Activated B cell treated with CpG ODN at 0.5 μM for 24 hours (primary cell): ENCODE measurements at regions not wholly inside any gene's neighbourhood (a gene's known extent, or its start where the extent isn't known, plus 50 kb on each side); places are given as distances from the start of the nearest gene placed in this dataset.

ENCODE experiments used
- ATAC-seq: fragments of 200-7000 bp; cut with Tn5 transposase; one replicate; pipeline ENCODE4 v1.10.0; 2021; ENCODE audit warnings: low read depth, mild to moderate bottlenecking, moderate library complexity
- CTCF ChIA-PET: fragments of 350-600 bp; sonication (Branson Sonifier 250); formaldehyde crosslinking; loops from one replicate; lab custom pipeline; 2021; ENCODE audit warnings: antibody characterized with exemption; lab: Charles Lee
- POLR2A ChIA-PET: fragments of 350-600 bp; sonication (Branson Sonifier 250); formaldehyde crosslinking; loops from one replicate; lab custom pipeline; 2021; ENCODE audit warnings: antibody characterized with exemption; lab: Charles Lee
- DNase-seq: peaks from one replicate; pipeline ENCODE4 v3.0.0; 2022
- H3K27ac Mint-ChIP-seq: one replicate; pipeline ENCODE4 v1.8.0; 2020; ENCODE audit warnings: mixed read lengths
- H3K27me3 Mint-ChIP-seq: one replicate; pipeline ENCODE4 v1.8.0; 2021; ENCODE audit warnings: mixed read lengths
- H3K36me3 Mint-ChIP-seq: one replicate; pipeline ENCODE4 v1.8.0; 2021; ENCODE audit warnings: low read depth, mixed read lengths
- H3K4me1 Mint-ChIP-seq: one replicate; pipeline ENCODE4 v1.8.0; 2021; ENCODE audit warnings: mixed read lengths
- H3K4me3 Mint-ChIP-seq: one replicate; pipeline ENCODE4 v1.8.0; 2020; ENCODE audit warnings: mild to moderate bottlenecking, mixed read lengths
- H3K9me3 Mint-ChIP-seq: one replicate; pipeline ENCODE4 v1.8.0; 2020; ENCODE audit warnings: mixed read lengths
- CTCF ChIP-seq: fragments of 200-600 bp; IDR thresholded peaks from one replicate; pipeline ENCODE4 v1.8.0; 2022; ENCODE audit warnings: antibody characterized with exemption, mild to moderate bottlenecking
- intact Hi-C: fragments of 100-400 bp; cut with micrococcal nuclease; formaldehyde crosslinking; loops from one replicate; pipeline ENCODE4 v1.15.1; 2024

- H3K9me3 Mint-ChIP-seq, result no peaks in the 10 kb centered on the region
- POLR2A ChIA-PET, result no interaction called here
- no peak overlapping the region for H3K4me3 Mint-ChIP-seq
- no peak for DNase-seq
- intact Hi-C loops, result no loop called here
- H3K4me1 Mint-ChIP-seq, result no peaks in the 10 kb centered on the region
- no peak for TF ChIP-seq CTCF
- CTCF ChIA-PET, result no interaction called here
- no peaks in the 10 kb centered on the region for H3K36me3 Mint-ChIP-seq
- H3K27ac Mint-ChIP-seq, result no peak overlapping the region
- ATAC-seq, result no peak
- no peaks in the 10 kb centered on the region for H3K27me3 Mint-ChIP-seq
Observed at GRCh38 chr13:105159841-105160240, 1375.6 kb downstream of the EFNB2 start.

GRCh38 chr13:105153611-105154010 is 1381.9 kb downstream of the EFNB2 start:
- no peaks in the 10 kb centered on the region for H3K9me3 Mint-ChIP-seq
- no peaks in the 10 kb centered on the region for H3K36me3 Mint-ChIP-seq
- no peak for TF ChIP-seq CTCF
- ChIA-PET POLR2A (no interaction called here), CTCF (no interaction called here)
- H3K27ac Mint-ChIP-seq, result no peak overlapping the region
- H3K4me3 Mint-ChIP-seq, result no peak overlapping the region
- peaks cover 2% of the 10 kb centered on the region for H3K27me3 Mint-ChIP-seq
- intact Hi-C loops, result no loop called here
- H3K4me1 Mint-ChIP-seq, result no peaks in the 10 kb centered on the region
- DNase-seq (no peak), ATAC-seq (no peak)

- ATAC-seq, result no peak
- intact Hi-C loops, result no loop called here
- H3K9me3 Mint-ChIP-seq, result no peaks in the 10 kb centered on the region
- no peak overlapping the region for H3K27ac Mint-ChIP-seq
- no peak overlapping the region for H3K4me3 Mint-ChIP-seq
- no peaks in the 10 kb centered on the region for H3K4me1 Mint-ChIP-seq
- ChIA-PET POLR2A (no interaction called here), CTCF (interaction anchor here (0.8 kb wide), 1 partner anchor 10 kb away, joined by 5 read pairs; no protein-coding TSS in a partner anchor)
- H3K27me3 Mint-ChIP-seq, result peaks cover 2% of the 10 kb centered on the region
- no peak for TF ChIP-seq CTCF
- no peaks in the 10 kb centered on the region for H3K36me3 Mint-ChIP-seq
- DNase-seq, result no peak
Observed at GRCh38 chr13:105151639-105152038, 1383.8 kb downstream of the EFNB2 start.

- no peaks in the 10 kb centered on the region for H3K9me3 Mint-ChIP-seq
- ATAC-seq (no peak), DNase-seq (no peak)
- H3K4me1 Mint-ChIP-seq, result no peaks in the 10 kb centered on the region
- intact Hi-C loops, result no loop called here
- H3K27me3 Mint-ChIP-seq, result peaks cover 2% of the 10 kb centered on the region
- no peak for TF ChIP-seq CTCF
- H3K36me3 Mint-ChIP-seq, result no peaks in the 10 kb centered on the region
- no peak overlapping the region for H3K4me3 Mint-ChIP-seq
- ChIA-PET POLR2A (no interaction called here), CTCF (no interaction called here)
- no peak overlapping the region for H3K27ac Mint-ChIP-seq
Observed at GRCh38 chr13:105147461-105147860, 1388.0 kb downstream of the EFNB2 start.

- H3K4me3 Mint-ChIP-seq, result no peak overlapping the region
- CTCF ChIA-PET, result no interaction called here
- no peak for TF ChIP-seq CTCF
- no peaks in the 10 kb centered on the region for H3K9me3 Mint-ChIP-seq
- peaks cover under 1% of the 10 kb centered on the region for H3K36me3 Mint-ChIP-seq
- no peak for DNase-seq
- ATAC-seq, result no peak
- intact Hi-C loops, result no loop called here
- peaks cover 2% of the 10 kb centered on the region for H3K27me3 Mint-ChIP-seq
- POLR2A ChIA-PET, result interaction anchor here (0.7 kb wide), 1 partner anchor 228 kb away, joined by 3 read pairs; no protein-coding TSS in a partner anchor
- peaks cover 6% of the 10 kb centered on the region for H3K4me1 Mint-ChIP-seq
- H3K27ac Mint-ChIP-seq, result no peak overlapping the region
Observed at GRCh38 chr13:105144936-105145335, 1390.5 kb downstream of the EFNB2 start.
